K562 (cell line): ENCODE measurements at regions not wholly inside any gene's neighbourhood (a gene's known extent, or its start where the extent isn't known, plus 50 kb on each side); places are given as distances from the start of the nearest gene placed in this dataset.

ENCODE experiments used
- ATAC-seq: fragments of 200-7000 bp; cut with Tn5 transposase; 3 replicates; pipeline ENCODE4 v1.9.1; 2020; ENCODE audit warnings: moderate library complexity
- BruUV-seq: library from RNA; stranded (reverse); fragments of 400-500 nt; replicated peaks from 2 replicates; lab custom pipeline; 2021; lab: Mats Ljungman, UMichigan
- CTCF ChIA-PET: fragments of 300-600 bp; formaldehyde crosslinking; extraction: SDS; loops from one replicate; lab custom pipeline; 2021; ENCODE audit warnings: low intra/inter-chr PET ratio; lab: Yijun Ruan, JAX
- POLR2A ChIA-PET: fragments of 300-600, 350-650 bp; sonication (Branson Sonifier 250); formaldehyde crosslinking; extraction: SDS; loops from one replicate; lab custom pipeline; 2021; ENCODE audit warnings: antibody characterized with exemption, inconsistent platforms; lab: Yijun Ruan, JAX
- DNase-seq, 4 experiments: peaks; one replicate each; pipeline versions ENCODE4 v3.0.0 to v3.0.0-alpha.2; 2011 to 2018; ENCODE audit warnings: low spot score in 3 of 4, mixed read lengths in 3 of 4; ENCODE audit errors: extremely low read depth in 1 of 4
- FAIRE-seq: peaks from 2 replicates; lab custom pipeline; 2011; peaks lifted over from hg19 to GRCh38; lab: Jason Lieb, UNC
- H2AFZ ChIP-seq: 2 replicates; pipeline ENCODE4 v1.6.0; 2011; ENCODE audit warnings: low read depth, low read length, control low read depth, inconsistent platforms
- H3K27ac ChIP-seq: fragments of 200-600 bp; 3 replicates; pipeline ENCODE4 v1.8.0; 2011; ENCODE audit warnings: low read depth, mild to moderate bottlenecking, control low read depth, inconsistent platforms, low read length, moderate library complexity, mixed read lengths; ENCODE audit errors: extremely low read depth
- H3K27me3 ChIP-seq, 2 experiments: fragments of 300-600 bp in 1 of 2; 2 replicates in 1 of 2; 3 replicates in 1 of 2; pipeline versions ENCODE4 v1.6.0 to v1.8.0; 2011; ENCODE audit warnings: inconsistent platforms in 2 of 2, low read length in 2 of 2, mild to moderate bottlenecking in 1 of 2, mixed read lengths in 1 of 2, moderate library complexity in 1 of 2; ENCODE audit not compliant: control insufficient read depth in 2 of 2, insufficient read depth in 2 of 2
- H3K36me3 ChIP-seq: fragments of 300-600 bp; 3 replicates; pipeline ENCODE4 v1.8.0; 2011; ENCODE audit warnings: mild to moderate bottlenecking, low read length, inconsistent platforms; ENCODE audit not compliant: control insufficient read depth, insufficient read depth
- H3K4me1 ChIP-seq, 2 experiments: fragments of 200-600 bp in 1 of 2; replicated peaks in 1 of 2; 2 replicates in 1 of 2; 3 replicates in 1 of 2; pipeline versions ENCODE4 v1.5.1 to v1.8.0; 2011; ENCODE audit warnings: inconsistent platforms in 2 of 2, low read length in 2 of 2, mild to moderate bottlenecking in 1 of 2, mixed read lengths in 1 of 2, moderate library complexity in 1 of 2; ENCODE audit not compliant: control insufficient read depth in 2 of 2, insufficient read depth in 2 of 2
- H3K4me2 ChIP-seq: 2 replicates; pipeline ENCODE4 v1.6.1; 2011; ENCODE audit warnings: low read length, control low read depth, inconsistent platforms, mixed read lengths; ENCODE audit not compliant: insufficient read depth
- H3K4me3 ChIP-seq: fragments of 200-600 bp; sonication (generic), shearing (Covaris generic); 2 replicates; pipeline ENCODE4 v1.5.1; 2016; ENCODE audit warnings: control low read depth, inconsistent platforms
- H3K79me2 ChIP-seq: fragments of 200-600 bp; 3 replicates; pipeline ENCODE4 v1.8.0; 2011; ENCODE audit warnings: low read length, inconsistent platforms; ENCODE audit not compliant: control insufficient read depth, insufficient read depth
- H3K9ac ChIP-seq, 2 experiments: 2 replicates each; pipeline versions ENCODE4 v1.6.0 to v1.6.1; 2011; ENCODE audit warnings: low read depth in 2 of 2, low read length in 2 of 2, control low read depth in 1 of 2, inconsistent platforms in 1 of 2, mild to moderate bottlenecking in 1 of 2, mixed read lengths in 1 of 2; ENCODE audit not compliant: insufficient read depth in 1 of 2
- H3K9me1 ChIP-seq: one replicate; pipeline ENCODE4 v1.6.0; 2011; ENCODE audit warnings: inconsistent platforms, mild to moderate bottlenecking, low read length, moderate library complexity; ENCODE audit not compliant: control insufficient read depth, insufficient read depth
- H3K9me3 ChIP-seq: replicated peaks from 2 replicates; pipeline ENCODE4 v1.5.1; 2011; ENCODE audit warnings: low read depth, low read length, inconsistent platforms; ENCODE audit not compliant: control insufficient read depth, insufficient read depth
- H4K20me1 ChIP-seq: replicated peaks from 2 replicates; pipeline ENCODE4 v1.6.1; 2011; ENCODE audit warnings: low read length, inconsistent platforms, mixed read lengths; ENCODE audit not compliant: control insufficient read depth, insufficient read depth
- BRCA1 ChIP-seq, 2 experiments: fragments of 450-650 bp in 1 of 2; sonication (generic) in 1 of 2; formaldehyde crosslinking in 1 of 2; IDR thresholded peaks; 2 replicates each; pipeline versions ENCODE4 v1.5.0 to v1.6.1; 2017 to 2020; ENCODE audit warnings: mild to moderate bottlenecking in 1 of 2, missing genetic modification reagents in 1 of 2
- CAMTA2 ChIP-seq: fragments of 250-450 bp; sonication (Bioruptor Pico); conservative IDR thresholded peaks from 2 replicates; pipeline ENCODE4 v1.5.1; 2022
- CBX5 ChIP-seq: IDR thresholded peaks from 2 replicates; pipeline ENCODE4 v1.6.1; 2014; ENCODE audit warnings: low read depth, borderline replicate concordance
- NELFE ChIP-seq: IDR thresholded peaks from 2 replicates; pipeline ENCODE4 v1.6.1; 2011; ENCODE audit warnings: mild to moderate bottlenecking; ENCODE audit not compliant: insufficient read depth, insufficient read length
- NUFIP1 ChIP-seq: fragments of 450-650 bp; IDR thresholded peaks from 2 replicates; pipeline ENCODE4 v1.6.1; 2018; ENCODE audit not compliant: partially characterized antibody
- PPARD ChIP-seq: fragments of 250-450 bp; sonication (Bioruptor Pico); IDR thresholded peaks from 2 replicates; pipeline ENCODE4 v1.8.0; 2022; ENCODE audit warnings: inconsistent platforms, mild to moderate bottlenecking, moderate library complexity
- SMARCA5 ChIP-seq: fragments of 450-650 bp; IDR thresholded peaks from 2 replicates; pipeline ENCODE4 v1.6.1; 2016
- SUPT5H ChIP-seq: fragments of 450-650 bp; IDR thresholded peaks from 2 replicates; pipeline ENCODE4 v1.6.1; 2016
- TGIF2 ChIP-seq: sonication (generic); formaldehyde crosslinking; IDR thresholded peaks from 2 replicates; pipeline ENCODE4 v1.8.1; 2022; ENCODE audit warnings: mild to moderate bottlenecking, missing genetic modification reagents, moderate library complexity
- XRCC4 ChIP-seq: IDR thresholded peaks from one replicate; pipeline ENCODE4 v1.6.1; 2011; ENCODE audit not compliant: insufficient read depth, insufficient read length; ENCODE audit errors: extremely low read depth
- ZNF121 ChIP-seq: sonication (generic); formaldehyde crosslinking; conservative IDR thresholded peaks from 2 replicates; pipeline ENCODE4 v1.8.0; 2022; ENCODE audit warnings: missing genetic modification reagents
- ZNF77 ChIP-seq: fragments of 250-450 bp; sonication (Bioruptor Pico); IDR thresholded peaks from 2 replicates; pipeline ENCODE4 v1.5.0; 2020
- ZSCAN29 ChIP-seq: fragments of 450-650 bp; IDR thresholded peaks from 2 replicates; pipeline ENCODE4 v1.6.1; 2017
- WGBS: fragments of 100-300 bp; shearing (Covaris generic); methylation state at CpG from one replicate; pipeline ENCODE4 v1.1.6; 2016; ENCODE audit warnings: low coverage, mixed read lengths; ENCODE audit not compliant: insufficient coverage; ENCODE audit errors: missing lambda C conversion rate; 5-methylcytosine and 5-hydroxymethylcytosine counted together
- in situ Hi-C: fragments of 300-500 bp; cut with MboI; formaldehyde crosslinking; loops from 4 replicates; pipeline ENCODE4 v1.15.0; 2018; ENCODE audit warnings: inconsistent platforms, mixed read lengths
- intact Hi-C: fragments of 100-400 bp; cut with micrococcal nuclease; formaldehyde crosslinking; loops from 2 replicates; pipeline ENCODE4 v1.14.2; 2022
- TF ChIP-seq, protein P1 (sequence below): sonication (generic); formaldehyde crosslinking; IDR thresholded peaks from 2 replicates; pipeline ENCODE4 v1.4.0; 2020; ENCODE audit warnings: mild to moderate bottlenecking, missing genetic modification reagents
- TF ChIP-seq, protein P2 (sequence below): fragments of 250-450 bp; sonication (Bioruptor Pico); IDR thresholded peaks from 2 replicates; pipeline ENCODE4 v1.4.0; 2020; ENCODE audit warnings: mild to moderate bottlenecking

DNA sequence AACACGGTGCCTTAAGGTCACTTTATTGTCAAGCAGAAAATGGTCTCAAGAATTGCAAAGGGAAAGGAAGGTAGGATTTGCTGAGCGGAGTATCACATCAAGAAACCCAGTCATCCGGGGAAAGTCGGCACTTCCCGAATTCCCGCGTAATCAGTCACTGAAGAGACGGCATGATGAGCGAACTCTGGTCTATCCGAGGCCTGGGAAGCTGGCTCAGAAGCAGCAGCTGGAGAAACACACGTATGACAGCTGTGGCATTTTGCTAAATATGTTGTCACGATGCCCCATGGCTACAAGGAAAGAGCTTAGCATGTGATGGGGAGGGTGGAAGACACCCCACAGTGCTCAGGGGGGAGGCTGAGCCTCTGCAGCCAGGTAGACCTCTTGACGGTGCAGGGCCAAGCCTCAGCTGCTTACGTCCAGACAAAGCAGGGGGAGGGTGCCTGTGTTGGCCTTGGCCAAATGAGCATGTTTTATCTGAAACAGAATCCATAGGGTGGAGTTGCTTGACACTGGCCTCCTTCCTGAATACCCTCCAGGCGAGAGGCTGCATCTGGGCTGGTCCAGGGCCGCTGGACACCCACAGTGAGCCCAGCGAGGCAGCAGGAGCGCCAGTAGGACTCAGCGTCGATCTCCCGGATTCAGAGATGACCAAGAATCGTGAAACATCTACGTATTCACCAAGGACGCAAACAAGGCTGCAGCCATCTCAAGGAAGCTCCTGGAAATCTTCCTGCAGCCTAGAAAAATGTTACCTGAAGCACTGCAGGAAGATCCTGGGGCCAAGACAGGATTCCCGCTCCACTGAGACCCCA, 118.8 kb upstream of the AFDN start (continued):
- TF ChIP-seq, protein P1, sequence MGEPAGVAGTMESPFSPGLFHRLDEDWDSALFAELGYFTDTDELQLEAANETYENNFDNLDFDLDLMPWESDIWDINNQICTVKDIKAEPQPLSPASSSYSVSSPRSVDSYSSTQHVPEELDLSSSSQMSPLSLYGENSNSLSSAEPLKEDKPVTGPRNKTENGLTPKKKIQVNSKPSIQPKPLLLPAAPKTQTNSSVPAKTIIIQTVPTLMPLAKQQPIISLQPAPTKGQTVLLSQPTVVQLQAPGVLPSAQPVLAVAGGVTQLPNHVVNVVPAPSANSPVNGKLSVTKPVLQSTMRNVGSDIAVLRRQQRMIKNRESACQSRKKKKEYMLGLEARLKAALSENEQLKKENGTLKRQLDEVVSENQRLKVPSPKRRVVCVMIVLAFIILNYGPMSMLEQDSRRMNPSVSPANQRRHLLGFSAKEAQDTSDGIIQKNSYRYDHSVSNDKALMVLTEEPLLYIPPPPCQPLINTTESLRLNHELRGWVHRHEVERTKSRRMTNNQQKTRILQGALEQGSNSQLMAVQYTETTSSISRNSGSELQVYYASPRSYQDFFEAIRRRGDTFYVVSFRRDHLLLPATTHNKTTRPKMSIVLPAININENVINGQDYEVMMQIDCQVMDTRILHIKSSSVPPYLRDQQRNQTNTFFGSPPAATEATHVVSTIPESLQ (CRISPR knock-in tag), result no peak
- no peak for TF ChIP-seq CAMTA2
- TF ChIP-seq XRCC4, result no peak

GRCh38 chr6:167708501-167709094, 118.1 kb upstream of the AFDN start:
- H3K36me3 ChIP-seq, result no peaks in the 10 kb centered on the region
- no peak overlapping the region for H3K27ac ChIP-seq
- no peak overlapping the region for H3K4me3 ChIP-seq
- no peaks in the 10 kb centered on the region for H3K79me2 ChIP-seq
- DNase-seq (no peak), ATAC-seq (no peak), FAIRE-seq (no peak)
- no peak overlapping the region for H3K4me2 ChIP-seq
- H3K4me1 ChIP-seq, result peaks cover 0 to 16% of the 10 kb centered on the region in 2 experiments; a peak in 3 of 5 replicates
- intact Hi-C loops (no loop called here), in situ Hi-C loops (no loop called here)
- ChIA-PET POLR2A (interaction anchor here (0.6 kb wide), 2 partner anchors 125 to 253 kb away, joined by 3 read pairs; no protein-coding TSS in a partner anchor), CTCF (no interaction called here)
- peaks cover 56 to 77% of the 10 kb centered on the region in 2 experiments for H3K27me3 ChIP-seq
- 0% methylated on average over 15 of the region's 15 CpGs for WGBS
- H3K9me1 ChIP-seq, result no peaks in the 10 kb centered on the region
- BruUV-seq, result no TSS peak
- H2AFZ ChIP-seq, result no peak overlapping the region
- H3K9ac ChIP-seq, result no peak overlapping the region
- H3K9me3 ChIP-seq, result no peaks in the 10 kb centered on the region
- H4K20me1 ChIP-seq, result peaks cover 12% of the 10 kb centered on the region
- no peak for TF ChIP-seq ZNF77
- TF ChIP-seq, protein P2, sequence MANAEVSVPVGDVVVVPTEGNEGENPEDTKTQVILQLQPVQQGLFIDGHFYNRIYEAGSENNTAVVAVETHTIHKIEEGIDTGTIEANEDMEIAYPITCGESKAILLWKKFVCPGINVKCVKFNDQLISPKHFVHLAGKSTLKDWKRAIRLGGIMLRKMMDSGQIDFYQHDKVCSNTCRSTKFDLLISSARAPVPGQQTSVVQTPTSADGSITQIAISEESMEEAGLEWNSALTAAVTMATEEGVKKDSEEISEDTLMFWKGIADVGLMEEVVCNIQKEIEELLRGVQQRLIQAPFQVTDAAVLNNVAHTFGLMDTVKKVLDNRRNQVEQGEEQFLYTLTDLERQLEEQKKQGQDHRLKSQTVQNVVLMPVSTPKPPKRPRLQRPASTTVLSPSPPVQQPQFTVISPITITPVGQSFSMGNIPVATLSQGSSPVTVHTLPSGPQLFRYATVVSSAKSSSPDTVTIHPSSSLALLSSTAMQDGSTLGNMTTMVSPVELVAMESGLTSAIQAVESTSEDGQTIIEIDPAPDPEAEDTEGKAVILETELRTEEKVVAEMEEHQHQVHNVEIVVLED (CRISPR knock-in tag), result no peak
- TF ChIP-seq SUPT5H, result no peak
- no peak for TF ChIP-seq TGIF2 (CRISPR knock-in tag)
- no peak for TF ChIP-seq NUFIP1
- no peak for TF ChIP-seq NELFE
- no peak for TF ChIP-seq BRCA1 (IDR thresholded peaks at IDR 0.05)
- no peak for TF ChIP-seq BRCA1 (CRISPR knock-in tag; IDR thresholded peaks at IDR 0.05)
- TF ChIP-seq PPARD (CRISPR knock-in tag), result no peak
- no peak for TF ChIP-seq ZNF121 (CRISPR knock-in tag)
- no peak for TF ChIP-seq CBX5
- no peak for TF ChIP-seq ZSCAN29
- TF ChIP-seq SMARCA5, result no peak
